ENCODE measurements at regions not wholly inside any gene's neighbourhood (a gene's known extent, or its start where the extent isn't known, plus 50 kb on each side); places are given as distances from the start of the nearest gene placed in this dataset.

GRCh38 chrX:68895341-68895755 lies 66.5 kb downstream of the EFNB1 start:
- TF ChIP-seq CTCF (IDR thresholded peaks at IDR 0.05; ENCODE audit: low read depth, low read length, poor library complexity, severe bottlenecking), result no peak
- no peak for TF ChIP-seq EZH2phosphoT487 (IDR thresholded peaks at IDR 0.05; ENCODE audit: borderline replicate concordance, low read length)

Measured in DOHH2 (cell line).